GM12878 (cell line): ENCODE measurements at regions not wholly inside any gene's neighbourhood (a gene's known extent, or its start where the extent isn't known, plus 50 kb on each side); places are given as distances from the start of the nearest gene placed in this dataset.

Experiments
- ATAC-seq: fragments of 200-7000 bp; cut with Tn5 transposase; 3 replicates; pipeline ENCODE4 v1.9.1; 2020; ENCODE audit warnings: mild to moderate bottlenecking, moderate library complexity
- BruUV-seq: library from RNA; stranded (reverse); fragments of 400-500 nt; replicated peaks from 2 replicates; lab custom pipeline; 2021; lab: Mats Ljungman, UMichigan
- CTCF ChIA-PET: fragments of 300-600 bp; sonication (Branson Sonifier 250); formaldehyde crosslinking; extraction: SDS; loops from one replicate; lab custom pipeline; 2021; ENCODE audit warnings: inconsistent platforms; lab: Yijun Ruan, JAX
- POLR2A ChIA-PET: fragments of 350-600 bp; formaldehyde crosslinking; extraction: SDS; loops from one replicate; lab custom pipeline; 2021; ENCODE audit warnings: inconsistent platforms; lab: Charles Lee
- RAD21 ChIA-PET: fragments of 300-600 bp; sonication (Branson Sonifier 250); formaldehyde crosslinking; loops from one replicate; lab custom pipeline; 2023; ENCODE audit warnings: antibody characterized with exemption; ENCODE audit not compliant: unreplicated experiment; lab: Charles Lee
- SMC1A ChIA-PET: fragments of 300-600 bp; sonication (Branson Sonifier 250); formaldehyde crosslinking; loops from one replicate; lab custom pipeline; 2023; ENCODE audit not compliant: unreplicated experiment, uncharacterized antibody; lab: Charles Lee
- DNase-seq: peaks from one replicate; pipeline ENCODE4 v3.0.0-alpha.2; 2011; ENCODE audit warnings: low read depth, low spot score
- FAIRE-seq: peaks from 3 replicates; lab custom pipeline; 2011; peaks lifted over from hg19 to GRCh38; lab: Jason Lieb, UNC
- H2AFZ ChIP-seq: 2 replicates; pipeline ENCODE4 v1.6.0; 2011; ENCODE audit warnings: low read depth, low read length, control low read depth; ENCODE audit not compliant: control insufficient read depth
- H3K27ac ChIP-seq: 2 replicates; pipeline ENCODE4 v1.5.1; 2011; ENCODE audit warnings: control low read depth; ENCODE audit not compliant: control insufficient read depth, insufficient read depth
- H3K27me3 ChIP-seq, 2 experiments: replicated peaks in 1 of 2; 2 replicates each; pipeline versions ENCODE4 v1.6.0 to v1.6.1; 2011; ENCODE audit warnings: low read length in 1 of 2; ENCODE audit not compliant: control insufficient read depth in 2 of 2, insufficient read depth in 2 of 2
- H3K36me3 ChIP-seq, 2 experiments: 2 replicates each; pipeline ENCODE4 v1.5.1; 2011; ENCODE audit warnings: low read length in 1 of 2; ENCODE audit not compliant: control insufficient read depth in 2 of 2, insufficient read depth in 2 of 2
- H3K4me1 ChIP-seq: 2 replicates; pipeline ENCODE4 v1.6.1; 2011; ENCODE audit warnings: mild to moderate bottlenecking, low read length, moderate library complexity, mixed read lengths; ENCODE audit not compliant: control insufficient read depth, insufficient read depth
- H3K4me2 ChIP-seq: 2 replicates; pipeline ENCODE4 v1.6.0; 2011; ENCODE audit warnings: control low read depth; ENCODE audit not compliant: control insufficient read depth, insufficient read depth
- H3K4me3 ChIP-seq: fragments of 200-600 bp; sonication (generic); 2 replicates; pipeline ENCODE4 v1.5.1; 2016
- H3K79me2 ChIP-seq: 2 replicates; pipeline ENCODE4 v1.6.0; 2011; ENCODE audit warnings: low read length; ENCODE audit not compliant: control insufficient read depth, insufficient read depth
- H3K9ac ChIP-seq: 2 replicates; pipeline ENCODE4 v1.8.0; 2011; ENCODE audit warnings: low read length, control low read depth, mixed read lengths; ENCODE audit not compliant: control insufficient read depth, insufficient read depth
- H3K9me3 ChIP-seq: replicated peaks from 3 replicates; pipeline ENCODE4 v1.5.1; 2011; ENCODE audit warnings: mild to moderate bottlenecking, low read length; ENCODE audit not compliant: control insufficient read depth, insufficient read depth
- H4K20me1 ChIP-seq: 2 replicates; pipeline ENCODE4 v1.6.0; 2011; ENCODE audit not compliant: control insufficient read depth, insufficient read depth
- CTCF ChIP-seq, 3 experiments: IDR thresholded peaks in 2 of 3; conservative IDR thresholded peaks in 1 of 3; 2 replicates each; pipeline ENCODE4 v1.5.1; 2011; ENCODE audit warnings: low read depth in 3 of 3, low read length in 3 of 3, mild to moderate bottlenecking in 3 of 3, control low read depth in 2 of 3, moderate library complexity in 2 of 3, inconsistent platforms in 1 of 3, mixed read lengths in 1 of 3; ENCODE audit not compliant: control insufficient read depth in 2 of 3, insufficient read depth in 1 of 3; ENCODE audit errors: extremely low read depth in 1 of 3
- E2F8 ChIP-seq: fragments of 450-650 bp; IDR thresholded peaks from 2 replicates; pipeline ENCODE4 v1.6.1; 2018; ENCODE audit warnings: mild to moderate bottlenecking, low read depth, moderate library complexity; ENCODE audit not compliant: partially characterized antibody
- ELK1 ChIP-seq: IDR thresholded peaks from 2 replicates; pipeline ENCODE4 v1.6.1; 2012; ENCODE audit warnings: low read depth, low read length, improper control_type of control experiment
- HDAC6 ChIP-seq: fragments of 200-600 bp; sonication (generic); IDR thresholded peaks from one replicate; pipeline ENCODE4 v1.8.0; 2017; ENCODE audit warnings: antibody characterized with exemption; ENCODE audit not compliant: unreplicated experiment
- MYC ChIP-seq: IDR thresholded peaks from 2 replicates; pipeline ENCODE4 v1.6.1; 2011; ENCODE audit warnings: mild to moderate bottlenecking, low read length, moderate library complexity, inconsistent platforms; ENCODE audit not compliant: insufficient read depth, insufficient replicate concordance, insufficient read length, severe bottlenecking
- SREBF2 ChIP-seq: IDR thresholded peaks from 2 replicates; pipeline ENCODE4 v1.6.1; 2012; ENCODE audit warnings: mild to moderate bottlenecking, low read length
- SUZ12 ChIP-seq: fragments of 200-600 bp; sonication (generic); IDR thresholded peaks from one replicate; pipeline ENCODE4 v1.6.1; 2018; ENCODE audit warnings: antibody characterized with exemption, mild to moderate bottlenecking; ENCODE audit not compliant: unreplicated experiment
- WGBS: methylation state at CpG from one replicate; pipeline ENCODE4 v1.1.6; 2016; ENCODE audit warnings: low lambda C conversion rate; ENCODE audit not compliant: insufficient replicate concordance, insufficient coverage; ENCODE audit errors: missing lambda C conversion rate; 5-methylcytosine and 5-hydroxymethylcytosine counted together
- in situ Hi-C: fragments of 300-500 bp; cut with MboI; formaldehyde crosslinking; loops from 9 replicates; pipeline ENCODE4 v1.14.3; 2018; ENCODE audit warnings: mixed read lengths
- intact Hi-C: fragments of 100-400 bp; cut with micrococcal nuclease; formaldehyde crosslinking; loops from one replicate; pipeline ENCODE4 v1.14.2; 2022; ENCODE audit not compliant: unreplicated experiment

- H3K27ac ChIP-seq: no peak overlapping the region
- POLR2A ChIA-PET: no interaction called here
- intact Hi-C loops: no loop called here
- 75% methylated on average over 30 of the region's 36 CpGs for WGBS
- TF ChIP-seq MYC (no peak), E2F8 (no peak), SUZ12 (no peak), HDAC6 (no peak), SREBF2 (no peak), CTCF (IDR thresholded peaks at IDR 0.05 in 2 of 3, conservative IDR thresholded peaks at IDR 0.05 in 1 of 3; ENCODE audit: control insufficient read depth in 2 of 3, extremely low read depth in 1 of 3, insufficient read depth in 1 of 3, low read depth in 3 of 3, low read length in 3 of 3) (no peak), ELK1 (no peak)
- TF ChIP-seq, all 136 proteins: peak for 0
- in situ Hi-C loops: no loop called here
- Histone ChIP-seq H2AFZ (no peak overlapping the region), H3K79me2 (no peaks in the 10 kb centered on the region), H3K4me2 (no peak overlapping the region), H3K4me1 (no peaks in the 10 kb centered on the region), H3K4me3 (no peak overlapping the region), H4K20me1 (no peaks in the 10 kb centered on the region), H3K9ac (no peak overlapping the region), H3K27me3 (no peaks in the 10 kb centered on the region), H3K36me3 (no peaks in the 10 kb centered on the region), H3K9me3 (no peaks in the 10 kb centered on the region; the same call in 2 of the 3 replicates)
- BruUV-seq: no TSS peak
- DNase-seq: no peak
- no peak for FAIRE-seq
- ChIA-PET CTCF (no interaction called here), RAD21 (no interaction called here), SMC1A (no interaction called here)
- no peak for ATAC-seq
Observed at GRCh38 chr5:2111569-2112105, 228.9 kb upstream of the IRX4 start.
